B cell (primary cell): ENCODE measurements at regions not wholly inside any gene's neighbourhood (a gene's known extent, or its start where the extent isn't known, plus 50 kb on each side); places are given as distances from the start of the nearest gene placed in this dataset.

Experiments
- ATAC-seq: fragments of 200-7000 bp; cut with Tn5 transposase; one replicate; pipeline ENCODE4 v1.10.0; 2021; ENCODE audit warnings: low read depth, mild to moderate bottlenecking, moderate number of reproducible peaks, moderate library complexity
- CTCF ChIA-PET: fragments of 350-600 bp; sonication (Branson Sonifier 250); formaldehyde crosslinking; loops from one replicate; lab custom pipeline; 2021; ENCODE audit warnings: antibody characterized with exemption, inconsistent platforms; lab: Charles Lee
- POLR2A ChIA-PET: fragments of 350-600 bp; sonication (Branson Sonifier 250); formaldehyde crosslinking; loops from one replicate; lab custom pipeline; 2021; ENCODE audit warnings: antibody characterized with exemption; lab: Charles Lee
- DNase-seq: peaks from one replicate; pipeline ENCODE4 v3.0.0; 2013
- H2AFZ ChIP-seq: 2 replicates; pipeline ENCODE4 v1.6.1; 2012; ENCODE audit warnings: mild to moderate bottlenecking, low read depth, low read length; ENCODE audit not compliant: insufficient read depth, poor library complexity, severe bottlenecking
- H3K27ac ChIP-seq, 2 donors: 1 replicate in 1 of 2; 2 replicates in 1 of 2; pipeline ENCODE4 v1.5.1; 2012 to 2013; ENCODE audit warnings: low read length in 2 of 2, mild to moderate bottlenecking in 2 of 2, moderate library complexity in 1 of 2
- H3K27me3 ChIP-seq, 4 experiments: fragments of 200-600 bp in 1 of 4; sonication (generic) in 1 of 4; replicated peaks in 1 of 4; 1 replicate in 2 of 4; 2 replicates in 2 of 4; pipeline versions ENCODE4 v1.6.1 to v1.7.0; 2013 to 2016; ENCODE audit warnings: low read length in 3 of 4, mild to moderate bottlenecking in 2 of 4, mixed read lengths in 1 of 4, moderate library complexity in 1 of 4; ENCODE audit not compliant: insufficient read depth in 4 of 4, control insufficient read depth in 3 of 4; ENCODE audit errors: control extremely low read depth in 1 of 4
- H3K36me3 ChIP-seq, 2 experiments: replicated peaks in 1 of 2; 1 replicate in 1 of 2; 2 replicates in 1 of 2; pipeline versions ENCODE4 v1.6.1 to v1.7.1; 2013; ENCODE audit warnings: low read length in 1 of 2; ENCODE audit not compliant: insufficient read depth in 2 of 2, control insufficient read depth in 1 of 2; ENCODE audit errors: control extremely low read depth in 1 of 2, extremely low read depth in 1 of 2
- H3K4me1 ChIP-seq, 2 donors: fragments of 200-600 bp in 1 of 2; sonication (generic) in 1 of 2; 1 replicate in 1 of 2; 2 replicates in 1 of 2; pipeline versions ENCODE4 v1.5.1 to v1.6.1; 2013 to 2017; ENCODE audit warnings: low read length in 2 of 2; ENCODE audit not compliant: control insufficient read depth in 2 of 2, insufficient read depth in 2 of 2
- H3K4me2 ChIP-seq: replicated peaks from 2 replicates; pipeline ENCODE3; 2012; ENCODE audit warnings: mild to moderate bottlenecking, low read depth, low read length; ENCODE audit not compliant: poor library complexity, severe bottlenecking
- H3K4me3 ChIP-seq, 5 experiments: fragments of 200-600 bp in 1 of 5; sonication (generic) in 1 of 5; 1 replicate in 3 of 5; 2 replicates in 2 of 5; pipeline versions ENCODE4 v1.5.1 to v1.7.0; 2011 to 2016; ENCODE audit warnings: low read length in 4 of 5, mild to moderate bottlenecking in 4 of 5, low read depth in 2 of 5, control low read depth in 1 of 5, moderate library complexity in 1 of 5; ENCODE audit not compliant: insufficient read depth in 1 of 5; ENCODE audit errors: control extremely low read depth in 1 of 5, extremely low read depth in 1 of 5
- H3K79me2 ChIP-seq: fragments of 200-600 bp; sonication (generic); one replicate; pipeline ENCODE4 v1.6.0; 2016; ENCODE audit warnings: low read length; ENCODE audit not compliant: control insufficient read depth, insufficient read depth
- H3K9ac ChIP-seq: fragments of 200-600 bp; sonication (generic); 2 replicates; pipeline ENCODE4 v1.6.1; 2017; ENCODE audit warnings: mild to moderate bottlenecking, low read length, moderate library complexity
- H3K9me3 ChIP-seq, 3 donors: one replicate each; pipeline versions ENCODE4 v1.6.1 to v1.7.1; 2013; ENCODE audit warnings: low read length in 2 of 3; ENCODE audit not compliant: control insufficient read depth in 2 of 3, insufficient read depth in 1 of 3; ENCODE audit errors: control extremely low read depth in 1 of 3
- H4K20me1 ChIP-seq: 2 replicates; pipeline ENCODE4 v1.6.0; 2012; ENCODE audit warnings: mild to moderate bottlenecking, low read length; ENCODE audit not compliant: insufficient read depth, control insufficient read depth, poor library complexity, severe bottlenecking
- H3K27ac Mint-ChIP-seq: one replicate; pipeline ENCODE4 v1.8.0; 2021; ENCODE audit warnings: mixed read lengths
- H3K27me3 Mint-ChIP-seq: one replicate; pipeline ENCODE4 v1.8.0; 2021; ENCODE audit warnings: mixed read lengths
- H3K4me1 Mint-ChIP-seq: one replicate; pipeline ENCODE4 v1.8.0; 2021; ENCODE audit warnings: mixed read lengths
- H3K4me3 Mint-ChIP-seq: one replicate; pipeline ENCODE4 v1.8.0; 2021; ENCODE audit warnings: mixed read lengths
- H3K9me3 Mint-ChIP-seq: one replicate; pipeline ENCODE4 v1.8.0; 2022; ENCODE audit warnings: mixed read lengths; ENCODE audit not compliant: insufficient read depth
- EZH2 ChIP-seq: IDR thresholded peaks from 2 replicates; pipeline ENCODE4 v1.6.1; 2012; ENCODE audit warnings: borderline replicate concordance, low read depth, mild to moderate bottlenecking, moderate library complexity, low read length; ENCODE audit not compliant: insufficient read depth, poor library complexity, severe bottlenecking
- WGBS: methylation state at CpG from one replicate; pipeline ENCODE4 v1.1.5; 2013; ENCODE audit warnings: missing lambda C conversion rate; ENCODE audit not compliant: insufficient coverage; 5-methylcytosine and 5-hydroxymethylcytosine counted together
- intact Hi-C: fragments of 100-400 bp; cut with micrococcal nuclease; formaldehyde crosslinking; loops from one replicate; pipeline ENCODE4 v1.10.0; 2022
- TF ChIP-seq, protein P1 (sequence below): fragments of 200-600 bp; IDR thresholded peaks from one replicate; pipeline ENCODE4 v1.8.0; 2022; ENCODE audit warnings: antibody characterized with exemption, mild to moderate bottlenecking

DNA sequence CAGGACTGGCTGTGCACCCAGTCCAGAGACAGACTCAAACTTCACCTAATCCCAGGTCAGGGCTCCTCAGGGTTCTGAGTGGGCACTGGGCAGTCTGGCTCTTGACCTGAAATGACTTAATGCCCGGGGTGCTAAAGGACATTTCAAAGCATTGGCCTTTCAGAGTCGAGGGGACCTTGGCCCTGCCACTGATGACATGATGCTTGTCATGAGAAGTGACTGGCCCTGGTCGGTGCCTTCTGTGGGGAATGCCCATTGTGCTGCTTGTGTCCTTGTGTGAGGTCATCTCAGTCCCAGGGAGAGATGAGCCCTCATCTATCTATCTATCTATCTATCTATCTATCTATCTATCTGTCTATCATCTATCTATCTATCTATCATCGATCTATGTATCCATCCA is 81.3 kb downstream of the CTAGE1 start:
- ATAC-seq (no peak), DNase-seq (no peak)
- no peak for TF ChIP-seq EZH2
- TF ChIP-seq, protein P1, sequence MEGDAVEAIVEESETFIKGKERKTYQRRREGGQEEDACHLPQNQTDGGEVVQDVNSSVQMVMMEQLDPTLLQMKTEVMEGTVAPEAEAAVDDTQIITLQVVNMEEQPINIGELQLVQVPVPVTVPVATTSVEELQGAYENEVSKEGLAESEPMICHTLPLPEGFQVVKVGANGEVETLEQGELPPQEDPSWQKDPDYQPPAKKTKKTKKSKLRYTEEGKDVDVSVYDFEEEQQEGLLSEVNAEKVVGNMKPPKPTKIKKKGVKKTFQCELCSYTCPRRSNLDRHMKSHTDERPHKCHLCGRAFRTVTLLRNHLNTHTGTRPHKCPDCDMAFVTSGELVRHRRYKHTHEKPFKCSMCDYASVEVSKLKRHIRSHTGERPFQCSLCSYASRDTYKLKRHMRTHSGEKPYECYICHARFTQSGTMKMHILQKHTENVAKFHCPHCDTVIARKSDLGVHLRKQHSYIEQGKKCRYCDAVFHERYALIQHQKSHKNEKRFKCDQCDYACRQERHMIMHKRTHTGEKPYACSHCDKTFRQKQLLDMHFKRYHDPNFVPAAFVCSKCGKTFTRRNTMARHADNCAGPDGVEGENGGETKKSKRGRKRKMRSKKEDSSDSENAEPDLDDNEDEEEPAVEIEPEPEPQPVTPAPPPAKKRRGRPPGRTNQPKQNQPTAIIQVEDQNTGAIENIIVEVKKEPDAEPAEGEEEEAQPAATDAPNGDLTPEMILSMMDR = no peak
- WGBS = 67% methylated on average over 3 of the region's 4 CpGs
- POLR2A ChIA-PET = no interaction called here
- Histone ChIP-seq H3K9me3 (peaks cover 0 to 6% (median 0%) of the 10 kb centered on the region in 3 donors), H3K9ac (no peak overlapping the region), H2AFZ (no peak overlapping the region), H3K4me1 (no peaks in the 10 kb centered on the region), H3K27me3 (no peaks in the 10 kb centered on the region), H4K20me1 (no peaks in the 10 kb centered on the region), H3K36me3 (no peaks in the 10 kb centered on the region), H3K27ac (no peak overlapping the region), H3K4me3 (no peak overlapping the region), H3K79me2 (no peaks in the 10 kb centered on the region), H3K4me2 (no peak overlapping the region)
- intact Hi-C loops = no loop called here
- no peak overlapping the region for H3K4me3 Mint-ChIP-seq
- no peak overlapping the region for H3K27ac Mint-ChIP-seq
- peaks cover 5% of the 10 kb centered on the region for H3K27me3 Mint-ChIP-seq
- no peaks in the 10 kb centered on the region for H3K9me3 Mint-ChIP-seq
- H3K4me1 Mint-ChIP-seq = no peaks in the 10 kb centered on the region
- CTCF ChIA-PET = no interaction called here

DNA sequence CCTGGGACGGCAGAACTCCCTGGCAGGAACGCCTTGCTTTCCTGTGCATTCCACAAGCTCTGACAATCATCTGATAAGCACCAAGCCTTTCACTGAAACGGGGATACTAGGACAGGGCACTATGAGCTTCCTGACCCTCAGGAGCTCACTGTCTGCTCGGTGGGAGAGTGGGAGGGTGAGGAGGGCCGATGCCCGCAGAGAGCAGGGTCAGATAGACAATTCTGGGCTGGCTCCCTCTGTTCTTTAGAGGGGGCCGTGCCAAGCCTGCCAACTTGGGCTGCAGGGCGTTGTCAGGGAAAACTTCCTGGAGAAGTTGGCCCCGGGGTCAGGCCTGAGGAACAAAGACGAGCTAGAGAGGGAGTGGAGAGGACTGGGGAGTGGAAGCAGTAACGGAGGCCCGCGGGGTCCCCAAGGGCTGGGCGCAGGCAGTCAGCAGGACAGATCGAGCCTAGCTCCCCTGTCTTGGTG is 82.0 kb downstream of the CTAGE1 start:
- TF ChIP-seq, protein P1 = no peak
- no peak for TF ChIP-seq EZH2
- H3K9me3 Mint-ChIP-seq = no peaks in the 10 kb centered on the region
- Histone ChIP-seq H3K9me3 (peaks cover 0 to 6% (median 0%) of the 10 kb centered on the region in 3 donors), H2AFZ (no peak overlapping the region), H3K9ac (no peak overlapping the region), H3K79me2 (no peaks in the 10 kb centered on the region), H3K27ac (no peak overlapping the region), H3K4me2 (no peak overlapping the region), H3K4me1 (no peaks in the 10 kb centered on the region), H4K20me1 (no peaks in the 10 kb centered on the region), H3K27me3 (no peaks in the 10 kb centered on the region), H3K36me3 (no peaks in the 10 kb centered on the region), H3K4me3 (no peak overlapping the region)
- no peak overlapping the region for H3K4me3 Mint-ChIP-seq
- intact Hi-C loops = no loop called here
- no peak for DNase-seq
- ChIA-PET POLR2A (no interaction called here), CTCF (no interaction called here)
- H3K27me3 Mint-ChIP-seq = peaks cover 5% of the 10 kb centered on the region
- 87% methylated on average over 12 of the region's 15 CpGs for WGBS
- no peak overlapping the region for H3K27ac Mint-ChIP-seq
- H3K4me1 Mint-ChIP-seq = no peaks in the 10 kb centered on the region
- ATAC-seq = no peak
